GM12864 (cell line): ENCODE measurements at regions not wholly inside any gene's neighbourhood (a gene's known extent, or its start where the extent isn't known, plus 50 kb on each side); places are given as distances from the start of the nearest gene placed in this dataset.

ENCODE experiments used
- DNase-seq: peaks from one replicate; pipeline ENCODE4 v3.0.0-alpha.2; 2011; ENCODE audit warnings: low read depth
- H3K4me3 ChIP-seq: 2 replicates; pipeline ENCODE4 v1.5.1; 2011; ENCODE audit warnings: mild to moderate bottlenecking, low read depth, low read length, control low read depth
- TF ChIP-seq, protein P1 (sequence below): IDR thresholded peaks from 2 replicates; pipeline ENCODE4 v1.5.1; 2011; ENCODE audit warnings: low read depth, mild to moderate bottlenecking, moderate library complexity, low read length, control low read depth, inconsistent platforms; ENCODE audit errors: missing control alignments

DNA sequence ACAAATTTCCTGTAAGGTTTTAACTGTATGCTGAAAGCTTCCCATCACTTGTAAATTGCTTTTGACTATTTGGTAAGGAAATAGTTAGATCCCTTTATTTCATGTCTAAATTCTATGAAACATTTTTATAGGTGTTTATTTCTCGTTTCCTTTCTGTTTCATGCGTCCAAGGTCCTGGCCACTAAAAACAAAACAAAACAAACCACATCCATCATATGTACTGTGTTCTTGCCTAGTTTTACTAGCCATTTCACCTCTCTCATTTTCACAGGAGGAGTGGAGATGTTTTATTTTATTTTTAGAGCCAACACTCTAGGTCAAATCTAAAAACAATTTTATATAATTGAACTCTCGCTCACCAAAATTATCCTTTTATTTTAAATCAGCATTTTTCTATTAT, 375.2 kb upstream of the CTSO start:
- H3K4me3 ChIP-seq, result no peak overlapping the region
- DNase-seq, result no peak
- TF ChIP-seq, protein P1, sequence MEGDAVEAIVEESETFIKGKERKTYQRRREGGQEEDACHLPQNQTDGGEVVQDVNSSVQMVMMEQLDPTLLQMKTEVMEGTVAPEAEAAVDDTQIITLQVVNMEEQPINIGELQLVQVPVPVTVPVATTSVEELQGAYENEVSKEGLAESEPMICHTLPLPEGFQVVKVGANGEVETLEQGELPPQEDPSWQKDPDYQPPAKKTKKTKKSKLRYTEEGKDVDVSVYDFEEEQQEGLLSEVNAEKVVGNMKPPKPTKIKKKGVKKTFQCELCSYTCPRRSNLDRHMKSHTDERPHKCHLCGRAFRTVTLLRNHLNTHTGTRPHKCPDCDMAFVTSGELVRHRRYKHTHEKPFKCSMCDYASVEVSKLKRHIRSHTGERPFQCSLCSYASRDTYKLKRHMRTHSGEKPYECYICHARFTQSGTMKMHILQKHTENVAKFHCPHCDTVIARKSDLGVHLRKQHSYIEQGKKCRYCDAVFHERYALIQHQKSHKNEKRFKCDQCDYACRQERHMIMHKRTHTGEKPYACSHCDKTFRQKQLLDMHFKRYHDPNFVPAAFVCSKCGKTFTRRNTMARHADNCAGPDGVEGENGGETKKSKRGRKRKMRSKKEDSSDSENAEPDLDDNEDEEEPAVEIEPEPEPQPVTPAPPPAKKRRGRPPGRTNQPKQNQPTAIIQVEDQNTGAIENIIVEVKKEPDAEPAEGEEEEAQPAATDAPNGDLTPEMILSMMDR, result no peak

- TF ChIP-seq, protein P1, result no peak
- H3K4me3 ChIP-seq, result no peak overlapping the region
- DNase-seq, result no peak
Observed at GRCh38 chr4:156326246-156326645, 372.6 kb upstream of the CTSO start.

- H3K4me3 ChIP-seq, result no peak overlapping the region
- TF ChIP-seq, protein P1, result no peak
- no peak for DNase-seq
Observed at GRCh38 chr4:156322592-156322991, 368.9 kb upstream of the CTSO start.

DNA sequence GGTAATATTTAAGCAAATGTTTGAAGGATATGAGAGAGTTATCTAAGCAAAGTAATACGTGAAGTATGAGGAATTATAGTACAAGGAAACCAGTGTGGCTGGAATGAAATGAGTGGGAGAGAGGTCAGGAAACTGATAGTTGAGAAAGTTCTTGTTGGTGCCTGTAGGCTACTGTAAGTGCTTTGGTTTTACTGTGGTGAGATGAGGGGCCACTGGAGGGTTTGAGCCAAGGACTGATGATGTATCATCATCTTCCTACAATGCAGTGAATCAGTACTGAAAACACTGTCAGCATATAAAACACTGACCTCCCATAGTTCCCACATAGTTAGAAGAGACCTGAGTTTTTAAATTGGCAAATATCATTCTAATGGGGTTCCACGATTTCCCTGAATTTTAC, 367.5 kb upstream of the CTSO start:
- TF ChIP-seq, protein P1, result no peak
- no peak overlapping the region for H3K4me3 ChIP-seq
- no peak for DNase-seq

GRCh38 chr4:156313497-156313896, 359.8 kb upstream of the CTSO start:
- DNase-seq, result no peak
- TF ChIP-seq, protein P1, result no peak
- no peak overlapping the region for H3K4me3 ChIP-seq

- TF ChIP-seq, protein P1, result no peak
- H3K4me3 ChIP-seq, result no peak overlapping the region
- DNase-seq, result no peak
Observed at GRCh38 chr4:156312261-156312847, 358.7 kb upstream of the CTSO start.

- TF ChIP-seq, protein P1, result no peak
- no peak overlapping the region for H3K4me3 ChIP-seq
- no peak for DNase-seq
Observed at GRCh38 chr4:156309031-156309430, 355.4 kb upstream of the CTSO start.
